ENCODE measurements at regions not wholly inside any gene's neighbourhood (a gene's known extent, or its start where the extent isn't known, plus 50 kb on each side); places are given as distances from the start of the nearest gene placed in this dataset.

DNA sequence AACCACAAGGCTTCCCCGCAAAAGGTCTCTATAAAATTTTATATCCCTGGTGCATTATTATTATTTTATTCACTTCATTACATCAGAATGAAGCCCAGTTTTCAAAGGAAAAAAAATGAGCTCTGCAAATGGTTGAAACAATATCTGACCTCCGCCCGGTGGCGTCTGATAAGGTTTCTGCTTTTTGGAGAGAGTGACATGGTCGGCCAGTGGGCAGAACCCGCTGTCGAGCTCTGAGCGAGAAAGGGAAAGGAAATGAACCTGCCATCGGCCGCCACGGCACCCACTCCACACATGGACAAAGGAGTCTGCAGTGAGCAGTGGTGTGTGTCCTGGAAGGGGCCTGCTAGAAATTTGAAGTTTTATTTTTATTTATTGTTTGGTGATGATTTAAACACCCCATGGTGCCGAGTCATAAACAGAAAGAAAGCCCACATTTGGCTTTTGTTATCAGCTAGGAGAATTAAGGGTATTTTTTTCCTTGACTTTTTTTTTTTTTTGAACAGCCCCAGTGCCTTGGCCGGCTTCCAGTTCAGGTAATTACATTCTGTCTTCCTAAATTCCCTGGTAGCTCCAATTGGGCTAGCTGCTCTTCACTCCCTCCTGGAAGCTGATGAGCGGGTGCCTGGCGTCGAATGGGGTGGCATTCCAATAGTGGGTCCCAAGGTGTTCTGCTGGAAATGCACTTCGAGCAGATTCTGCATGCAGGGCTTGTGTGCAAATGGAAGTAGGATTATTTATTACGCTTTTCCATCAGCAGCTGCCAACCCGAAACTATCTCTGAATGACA lies 149.4 kb upstream of the MKI67 start:
- TF ChIP-seq, protein P1, sequence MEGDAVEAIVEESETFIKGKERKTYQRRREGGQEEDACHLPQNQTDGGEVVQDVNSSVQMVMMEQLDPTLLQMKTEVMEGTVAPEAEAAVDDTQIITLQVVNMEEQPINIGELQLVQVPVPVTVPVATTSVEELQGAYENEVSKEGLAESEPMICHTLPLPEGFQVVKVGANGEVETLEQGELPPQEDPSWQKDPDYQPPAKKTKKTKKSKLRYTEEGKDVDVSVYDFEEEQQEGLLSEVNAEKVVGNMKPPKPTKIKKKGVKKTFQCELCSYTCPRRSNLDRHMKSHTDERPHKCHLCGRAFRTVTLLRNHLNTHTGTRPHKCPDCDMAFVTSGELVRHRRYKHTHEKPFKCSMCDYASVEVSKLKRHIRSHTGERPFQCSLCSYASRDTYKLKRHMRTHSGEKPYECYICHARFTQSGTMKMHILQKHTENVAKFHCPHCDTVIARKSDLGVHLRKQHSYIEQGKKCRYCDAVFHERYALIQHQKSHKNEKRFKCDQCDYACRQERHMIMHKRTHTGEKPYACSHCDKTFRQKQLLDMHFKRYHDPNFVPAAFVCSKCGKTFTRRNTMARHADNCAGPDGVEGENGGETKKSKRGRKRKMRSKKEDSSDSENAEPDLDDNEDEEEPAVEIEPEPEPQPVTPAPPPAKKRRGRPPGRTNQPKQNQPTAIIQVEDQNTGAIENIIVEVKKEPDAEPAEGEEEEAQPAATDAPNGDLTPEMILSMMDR (conservative IDR thresholded peaks at IDR 0.05; ENCODE audit: low read depth, low read length) = no peak
- no peak for TF ChIP-seq EZH2 (IDR thresholded peaks at IDR 0.05; ENCODE audit: low read length, unreplicated experiment)

All from PC-3 (cell line).